ENCODE measurements at regions not wholly inside any gene's neighbourhood (a gene's known extent, or its start where the extent isn't known, plus 50 kb on each side); places are given as distances from the start of the nearest gene placed in this dataset.
A peak's percentile ranks its signal among the peaks of the same experiment; 100 is the strongest.

GRCh38 chr10:78774999-78775711 lies 293.6 kb upstream of the ZMIZ1 start:
- no peak for DNase-seq (ENCODE audit: low read depth)

GRCh38 chr10:78775891-78776290 lies 292.9 kb upstream of the ZMIZ1 start:
- DNase-seq (ENCODE audit: low read depth): no peak

GRCh38 chr10:78776756-78777155 lies 292.0 kb upstream of the ZMIZ1 start:
- DNase-seq (ENCODE audit: low read depth): no peak

GRCh38 chr10:78777466-78777865 lies 291.3 kb upstream of the ZMIZ1 start:
- no peak for DNase-seq (ENCODE audit: low read depth)

GRCh38 chr10:78777867-78778266 lies 290.9 kb upstream of the ZMIZ1 start:
- peak; percentile 21 for DNase-seq (ENCODE audit: low read depth)

GRCh38 chr10:78778444-78779338 lies 290.1 kb upstream of the ZMIZ1 start:
- DNase-seq (ENCODE audit: low read depth): no peak

GRCh38 chr10:78779339-78779955 lies 289.3 kb upstream of the ZMIZ1 start:
- no peak for DNase-seq (ENCODE audit: low read depth)

- no peak for DNase-seq (ENCODE audit: low read depth)
Measured at GRCh38 chr10:78780551-78780961, 288.2 kb upstream of the ZMIZ1 start.

- no peak for DNase-seq (ENCODE audit: low read depth)
Measured at GRCh38 chr10:78781251-78781913, 287.4 kb upstream of the ZMIZ1 start.

GRCh38 chr10:78781991-78782390 lies 286.8 kb upstream of the ZMIZ1 start:
- no peak for DNase-seq (ENCODE audit: low read depth)

GRCh38 chr10:78782441-78782840 lies 286.3 kb upstream of the ZMIZ1 start:
- DNase-seq (ENCODE audit: low read depth): no peak

- no peak for DNase-seq (ENCODE audit: low read depth)
Measured at GRCh38 chr10:78783753-78784152, 285.0 kb upstream of the ZMIZ1 start.

GRCh38 chr10:78784546-78784945 lies 284.2 kb upstream of the ZMIZ1 start:
- no peak for DNase-seq (ENCODE audit: low read depth)

- no peak for DNase-seq (ENCODE audit: low read depth)
Measured at GRCh38 chr10:78785066-78785465, 283.7 kb upstream of the ZMIZ1 start.

- DNase-seq (ENCODE audit: low read depth): no peak
Measured at GRCh38 chr10:78785991-78786390, 282.8 kb upstream of the ZMIZ1 start.

- no peak for DNase-seq (ENCODE audit: low read depth)
Measured at GRCh38 chr10:78787125-78787524, 281.6 kb upstream of the ZMIZ1 start.

- DNase-seq (ENCODE audit: low read depth): no peak
Measured at GRCh38 chr10:78794736-78795455, 273.9 kb upstream of the ZMIZ1 start.

GRCh38 chr10:78798976-78799730 lies 269.6 kb upstream of the ZMIZ1 start:
- DNase-seq (ENCODE audit: low read depth): no peak

GRCh38 chr10:78800006-78800405 lies 268.8 kb upstream of the ZMIZ1 start:
- DNase-seq (ENCODE audit: low read depth): no peak

GRCh38 chr10:78800535-78801320 lies 268.0 kb upstream of the ZMIZ1 start:
- no peak for DNase-seq (ENCODE audit: low read depth)

All from fibroblast of gingiva (primary cell).